NCI-H524 treated with DMSO at 0.1 percent for 48 hours (cell line): ENCODE measurements at regions not wholly inside any gene's neighbourhood (a gene's known extent, or its start where the extent isn't known, plus 50 kb on each side); places are given as distances from the start of the nearest gene placed in this dataset.
"Not testable (repeated sequence)": the region's sequence is repeated elsewhere in the genome, so short reads cannot be mapped to it uniquely, and the experiment has no call there.

Experiments
- DNase-seq: peaks from one replicate; lab custom pipeline; 2025; lab: John Stamatoyannopoulos, UW

DNA sequence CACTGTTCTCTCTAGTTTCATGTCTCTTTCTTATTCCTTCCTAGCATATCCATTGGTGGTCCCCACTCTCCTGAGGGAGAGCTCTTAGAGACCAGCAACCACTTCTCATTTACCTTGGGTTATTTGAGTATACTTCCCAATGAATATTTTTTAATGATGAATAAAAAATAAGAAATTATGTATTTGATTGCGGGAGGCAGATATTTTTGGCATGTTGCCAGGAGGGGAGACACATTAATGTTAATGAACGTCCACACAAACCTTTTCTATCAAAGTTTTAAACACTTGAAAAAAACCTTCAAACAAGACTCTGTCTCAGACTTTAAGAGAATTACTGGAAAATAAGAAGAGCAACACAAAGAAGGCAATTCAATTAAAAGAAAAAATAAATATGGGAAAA is 260.6 kb upstream of the MAGI2 start:
- no peak for DNase-seq

DNA sequence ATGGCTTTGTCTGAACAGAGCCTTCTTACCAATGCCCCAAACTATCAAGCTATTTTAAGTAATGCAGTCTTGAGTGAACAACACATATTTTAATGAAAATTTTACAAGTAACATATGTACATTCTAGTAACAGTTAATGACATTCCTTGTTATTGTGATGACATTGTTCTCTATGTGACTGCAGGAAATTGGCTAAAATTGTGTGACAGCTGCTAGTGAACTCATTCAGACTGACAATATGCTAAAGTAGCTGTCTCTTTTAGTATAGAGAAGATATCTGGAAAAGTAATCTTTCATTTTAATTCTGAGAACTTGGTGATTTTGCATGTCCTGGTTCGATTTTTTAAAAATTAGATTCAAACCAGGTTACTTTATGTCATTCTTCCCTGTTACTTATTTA is 259.8 kb upstream of the MAGI2 start:
- DNase-seq, result no peak

DNA sequence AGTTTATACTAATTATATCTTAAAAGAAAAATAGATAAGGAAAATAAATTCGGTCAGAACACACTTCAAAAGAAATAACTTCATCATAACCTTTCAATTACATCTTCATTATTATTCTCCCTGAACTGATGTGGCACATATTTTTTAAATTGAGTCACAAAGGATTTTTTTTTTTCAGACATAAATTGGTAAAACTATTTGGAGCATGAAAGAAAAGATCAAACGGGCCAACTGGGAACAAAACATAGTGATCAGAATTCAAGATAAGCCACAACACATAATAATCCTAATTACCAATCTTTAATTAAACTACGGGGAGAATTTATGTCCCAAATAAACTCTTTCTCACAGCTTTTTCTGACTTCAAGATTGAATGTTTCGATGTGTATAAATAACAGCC is 258.2 kb upstream of the MAGI2 start:
- DNase-seq, result no peak

DNA sequence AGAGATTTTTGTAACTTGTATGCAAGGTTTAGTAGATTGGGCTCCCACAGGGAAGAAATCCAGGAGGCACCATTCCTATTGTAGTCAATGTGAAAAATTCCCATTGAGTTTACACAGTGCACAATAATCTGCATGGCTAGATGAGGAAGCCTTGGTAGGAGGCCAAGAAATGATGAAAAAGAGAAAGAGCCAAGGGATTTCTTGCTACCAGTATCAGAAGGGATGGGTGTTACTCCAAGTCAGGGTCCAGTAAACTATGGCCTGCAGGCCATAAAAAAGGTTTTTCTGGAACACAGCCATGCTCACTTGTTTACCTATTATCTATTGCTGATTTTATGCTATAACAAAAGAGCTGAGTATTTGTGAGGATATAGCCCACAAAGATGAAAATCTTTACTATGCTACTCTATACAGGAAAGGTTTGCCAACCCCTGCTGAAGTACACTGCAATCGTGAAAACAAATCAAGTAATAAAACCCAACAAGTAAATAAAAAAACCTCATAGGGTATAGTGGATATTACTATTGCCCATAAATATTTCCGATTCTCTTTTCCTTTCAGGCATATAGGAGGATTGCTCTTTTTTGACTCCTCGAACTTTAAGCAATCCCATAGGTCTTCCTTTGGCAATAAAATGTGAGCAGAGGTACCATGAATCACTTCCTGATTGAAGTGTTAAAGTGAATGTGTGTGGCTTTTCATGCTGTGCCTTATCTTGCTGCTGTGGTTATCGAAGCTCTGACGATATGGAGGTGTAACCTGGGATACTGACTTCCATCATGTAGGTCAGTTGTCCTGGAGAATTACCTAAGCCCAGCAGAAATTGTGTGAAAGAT is 256.3 kb upstream of the MAGI2 start:
- DNase-seq, result no peak

- DNase-seq, result no peak
These were observed 248.6 kb upstream of the MAGI2 start for GRCh38 chr7:79702116-79702515.

GRCh38 chr7:79692015-79692414 is 238.5 kb upstream of the MAGI2 start:
- DNase-seq, result no peak

- DNase-seq, result no peak
These were observed 237.6 kb upstream of the MAGI2 start for GRCh38 chr7:79691074-79691473.

- DNase-seq, result no peak
These were observed 230.9 kb upstream of the MAGI2 start for GRCh38 chr7:79684384-79684783.

GRCh38 chr7:79683916-79684315 is 230.4 kb upstream of the MAGI2 start:
- no peak for DNase-seq

GRCh38 chr7:79683185-79683890 is 229.9 kb upstream of the MAGI2 start:
- no peak for DNase-seq

- DNase-seq, result no peak
These were observed 228.0 kb upstream of the MAGI2 start for GRCh38 chr7:79681454-79681853.

DNA sequence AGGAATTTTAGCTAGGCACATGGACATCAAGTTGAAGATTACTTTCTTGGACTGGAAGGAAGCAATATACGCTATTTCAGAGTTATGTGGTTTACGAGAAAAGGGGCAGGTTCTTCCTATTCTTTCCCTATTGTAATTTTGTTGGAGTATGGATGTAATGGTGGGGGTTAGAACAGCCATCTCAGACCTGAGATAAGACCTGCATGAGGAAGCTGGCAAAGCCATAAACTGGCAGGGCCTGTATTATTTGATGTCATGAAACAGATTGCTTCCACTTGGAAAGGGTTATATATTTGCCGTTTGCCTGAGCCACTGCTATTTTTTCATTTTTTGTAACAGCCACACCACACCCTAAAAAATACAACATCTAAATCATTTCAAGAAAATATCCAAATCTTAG is 220.5 kb upstream of the MAGI2 start:
- no peak for DNase-seq

GRCh38 chr7:79673421-79673820 is 220.0 kb upstream of the MAGI2 start:
- no peak for DNase-seq

DNA sequence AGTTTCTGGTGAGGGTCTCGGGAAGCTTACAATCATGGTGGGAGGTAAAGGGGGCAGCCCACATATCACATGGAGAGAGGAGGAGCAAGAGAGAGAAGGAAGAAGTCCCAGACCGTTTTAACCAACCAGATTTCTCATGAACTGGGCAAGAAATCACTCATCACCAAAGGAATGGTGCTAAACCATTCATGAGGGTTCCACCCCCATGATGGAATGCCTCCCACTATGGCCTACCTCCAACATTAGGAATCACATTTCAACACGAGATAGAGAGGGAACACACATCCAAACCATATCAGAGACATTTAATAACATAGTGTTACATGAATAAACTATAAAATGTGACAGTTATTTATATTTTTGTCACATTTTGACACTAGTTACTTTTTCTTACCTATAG is 214.8 kb upstream of the MAGI2 start:
- DNase-seq, result no peak

DNA sequence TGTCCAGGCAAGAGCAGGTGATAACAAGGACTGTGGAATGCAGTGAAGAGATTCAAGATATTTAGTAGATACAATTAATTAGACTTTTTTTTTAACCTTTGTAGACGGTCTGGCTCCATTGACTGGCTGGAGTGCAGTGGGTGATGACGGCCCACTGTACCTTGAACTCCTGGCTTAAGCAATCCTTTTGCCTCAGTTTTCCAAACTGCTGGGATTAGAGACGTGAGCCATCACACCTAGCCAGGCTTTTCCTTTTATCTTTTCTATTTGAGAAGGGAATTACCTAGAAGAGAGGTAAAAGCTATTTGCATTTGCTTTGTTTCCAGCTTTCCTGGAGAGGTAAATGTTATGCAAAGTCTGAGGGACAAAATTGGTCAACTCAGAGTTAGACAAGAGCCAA is 213.0 kb upstream of the MAGI2 start:
- no peak for DNase-seq

DNA sequence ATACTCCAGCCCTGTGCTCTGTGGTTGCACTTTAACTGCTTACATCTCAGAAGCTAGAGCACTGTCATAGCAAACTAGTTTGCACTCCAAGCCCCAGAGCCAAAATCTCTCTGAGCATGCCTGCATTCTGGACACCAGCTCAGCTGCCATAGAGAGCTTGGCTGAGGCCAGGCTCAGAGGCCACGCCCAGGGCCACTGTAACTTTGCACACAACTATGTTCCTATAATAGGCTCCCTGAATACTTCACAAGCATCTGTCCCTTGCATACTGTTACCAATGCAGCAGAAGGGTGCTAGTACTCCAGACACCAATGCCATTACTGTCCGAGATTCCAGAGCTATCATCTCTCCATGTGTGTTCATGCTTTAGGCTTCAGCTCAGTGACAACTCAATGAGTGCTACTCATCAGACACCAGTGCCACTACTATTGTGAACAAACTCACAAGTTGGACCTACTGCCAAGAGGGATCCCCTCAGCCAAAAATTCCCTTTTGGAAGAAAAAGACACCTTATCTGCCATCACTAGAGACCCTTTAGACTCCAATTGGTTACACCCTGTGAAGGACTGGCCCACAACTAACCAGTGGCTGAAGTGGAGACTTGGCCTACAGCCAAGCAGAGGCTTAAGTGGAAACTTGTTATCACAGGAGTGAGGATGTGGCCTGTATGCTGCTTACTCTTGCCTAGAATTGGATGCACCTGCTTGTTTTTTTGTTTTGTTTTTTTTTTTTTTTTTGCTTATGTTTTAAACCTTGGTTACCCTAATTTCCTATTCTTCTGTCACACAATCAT is 211.6 kb upstream of the MAGI2 start:
- no peak for DNase-seq

- no peak for DNase-seq
These were observed 204.8 kb upstream of the MAGI2 start for GRCh38 chr7:79658304-79658703.

DNA sequence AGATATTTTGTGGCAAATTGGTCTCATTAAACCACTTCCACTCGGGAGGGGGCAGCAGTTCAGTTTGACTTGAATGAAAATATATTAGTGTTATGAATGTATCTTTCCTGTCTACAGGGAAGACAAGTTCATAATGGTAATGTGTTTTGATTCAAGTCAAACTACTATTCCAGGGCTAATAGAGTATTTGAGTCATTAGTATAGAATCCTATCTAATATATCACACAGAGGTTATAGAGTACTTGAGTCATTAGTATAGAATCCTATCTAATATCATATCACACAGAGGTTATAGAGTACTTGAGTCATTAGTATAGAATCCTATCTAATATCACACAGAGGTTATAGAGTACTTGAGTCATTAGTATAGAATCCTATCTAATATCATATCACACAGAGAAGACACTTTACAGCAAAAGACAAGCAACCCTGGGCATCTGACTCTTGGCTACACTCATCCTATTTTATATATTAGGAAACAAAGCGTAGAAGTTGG is 199.7 kb upstream of the MAGI2 start:
- no peak for DNase-seq

GRCh38 chr7:79652619-79653018 is 199.2 kb upstream of the MAGI2 start:
- DNase-seq, result no peak

DNA sequence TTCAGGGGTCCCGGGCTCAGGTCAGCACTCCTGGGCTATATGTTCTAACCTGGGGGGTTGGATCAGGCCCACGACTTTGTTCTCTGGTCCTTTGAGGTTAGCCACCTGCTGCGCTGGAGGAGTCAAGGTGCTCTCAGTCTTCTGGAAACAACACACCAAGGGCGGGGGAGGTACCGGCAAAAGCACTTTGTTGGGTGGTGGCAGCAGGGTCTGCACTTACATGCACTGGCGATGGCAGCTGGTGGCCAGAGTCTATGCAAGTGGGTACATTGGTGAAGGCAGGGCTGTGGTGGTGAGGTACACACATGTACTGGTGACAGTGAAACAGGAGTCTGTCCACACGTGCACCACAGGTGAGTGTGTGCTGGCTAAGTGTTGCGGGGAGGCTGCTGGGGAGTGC is 194.2 kb upstream of the MAGI2 start:
- no peak for DNase-seq

DNA sequence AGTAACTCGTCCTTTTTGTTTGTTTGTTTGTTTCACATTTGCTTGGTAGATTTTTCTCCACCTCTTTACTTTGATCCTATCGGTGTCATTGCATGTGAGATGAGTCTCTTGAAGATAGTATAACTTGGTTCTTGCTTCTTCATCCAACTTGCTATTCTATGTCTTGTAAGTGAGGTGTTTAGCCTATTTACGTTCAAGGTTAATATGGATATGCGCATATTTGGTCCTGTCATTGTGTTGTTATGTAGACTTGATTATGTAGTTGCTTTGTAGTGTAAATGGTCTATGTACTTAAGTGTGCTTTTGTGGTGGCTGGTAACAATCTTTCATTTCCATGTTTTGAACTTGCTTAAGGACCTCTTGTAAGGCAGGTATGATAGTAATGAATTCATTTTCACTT is 192.8 kb upstream of the MAGI2 start:
- DNase-seq, result no peak

DNA sequence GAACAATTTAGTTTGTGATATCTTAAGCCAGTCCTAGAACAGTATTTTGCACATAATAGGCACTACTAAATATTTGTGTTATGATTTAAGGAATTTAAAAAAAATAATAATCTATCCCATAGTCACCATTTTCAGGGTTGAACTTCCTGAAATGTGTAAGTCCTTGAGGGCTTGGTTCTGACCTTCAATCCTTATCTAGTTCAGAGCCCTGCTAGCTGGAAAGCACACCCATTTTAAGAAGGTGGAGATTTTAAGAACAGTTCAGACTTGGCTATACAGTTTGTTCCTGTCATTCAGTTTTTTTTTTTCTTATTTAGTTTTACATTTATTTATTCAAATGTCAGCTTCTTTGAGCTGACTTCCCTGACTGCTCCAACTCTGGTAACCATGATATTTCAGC is 183.4 kb upstream of the MAGI2 start:
- no peak for DNase-seq

DNA sequence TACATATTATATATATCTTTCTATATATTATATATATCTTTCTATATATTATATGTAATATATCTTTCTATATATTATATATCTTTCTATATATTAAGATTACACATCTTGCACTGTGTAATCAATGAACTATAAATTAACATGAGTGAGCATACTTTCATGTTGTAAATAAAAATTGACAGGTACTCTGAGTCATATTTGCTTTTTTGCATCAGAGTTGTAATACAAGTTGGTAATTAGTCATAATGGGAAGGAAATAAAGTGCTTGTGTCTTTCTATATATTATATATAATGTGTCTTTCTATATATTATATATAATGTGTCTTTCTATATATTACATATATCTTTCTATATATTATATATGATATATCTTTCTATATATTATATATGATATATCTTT is 172.5 kb upstream of the MAGI2 start:
- DNase-seq, result not testable (repeated sequence)
